H9 (cell line): ENCODE measurements at regions not wholly inside any gene's neighbourhood (a gene's known extent, or its start where the extent isn't known, plus 50 kb on each side); places are given as distances from the start of the nearest gene placed in this dataset.

Experiments
- DNase-seq: peaks from one replicate; pipeline ENCODE4 v3.0.0-alpha.2; 2017
- H2AFZ ChIP-seq: one replicate; pipeline ENCODE4 v1.6.1; 2013; ENCODE audit warnings: mild to moderate bottlenecking, low read length, control low read depth, moderate library complexity
- H2AK5ac ChIP-seq: 2 replicates; pipeline ENCODE4 v1.6.1; 2013; ENCODE audit warnings: low read length, control low read depth, mixed read lengths; ENCODE audit not compliant: insufficient read length
- H2BK120ac ChIP-seq: one replicate; pipeline ENCODE4 v1.6.1; 2013; ENCODE audit warnings: low read depth, mild to moderate bottlenecking, low read length, control low read depth, inconsistent platforms; ENCODE audit not compliant: poor library complexity, severe bottlenecking
- H2BK12ac ChIP-seq: 2 replicates; pipeline ENCODE4 v1.6.1; 2013; ENCODE audit warnings: low read length, control low read depth, mixed read lengths, low read depth; ENCODE audit not compliant: insufficient read length
- H2BK15ac ChIP-seq: 2 replicates; pipeline ENCODE4 v1.6.1; 2013; ENCODE audit warnings: low read depth, low read length, control low read depth
- H2BK20ac ChIP-seq: one replicate; pipeline ENCODE4 v1.6.1; 2013; ENCODE audit warnings: low read depth, mild to moderate bottlenecking, low read length, control low read depth, inconsistent platforms; ENCODE audit not compliant: poor library complexity, severe bottlenecking
- H2BK5ac ChIP-seq: 2 replicates; pipeline ENCODE4 v1.6.1; 2013; ENCODE audit warnings: low read length, control low read depth, mixed read lengths; ENCODE audit not compliant: insufficient read length
- H3K14ac ChIP-seq: 2 replicates; pipeline ENCODE4 v1.6.1; 2013; ENCODE audit warnings: low read length, control low read depth; ENCODE audit not compliant: insufficient read depth
- H3K18ac ChIP-seq: 2 replicates; pipeline ENCODE4 v1.6.1; 2013; ENCODE audit warnings: low read depth, mild to moderate bottlenecking, mixed read lengths, low read length, control low read depth; ENCODE audit not compliant: insufficient read length
- H3K23ac ChIP-seq: 2 replicates; pipeline ENCODE4 v1.6.1; 2013; ENCODE audit warnings: low read length, control low read depth, mixed read lengths, low read depth; ENCODE audit not compliant: insufficient read length
- H3K23me2 ChIP-seq: 2 replicates; pipeline ENCODE4 v1.6.1; 2013; ENCODE audit warnings: low read depth, mild to moderate bottlenecking, mixed read lengths, low read length, control low read depth; ENCODE audit not compliant: insufficient read length, poor library complexity, severe bottlenecking
- H3K27ac ChIP-seq: 2 replicates; pipeline ENCODE4 v1.5.1; 2013; ENCODE audit warnings: low read length, control low read depth, mixed read lengths, low read depth; ENCODE audit not compliant: insufficient read length
- H3K27me3 ChIP-seq: 2 replicates; pipeline ENCODE4 v1.6.1; 2013; ENCODE audit warnings: low read length, control low read depth, inconsistent platforms; ENCODE audit not compliant: insufficient read depth
- H3K4ac ChIP-seq: 2 replicates; pipeline ENCODE4 v1.6.1; 2013; ENCODE audit warnings: low read depth, mild to moderate bottlenecking, control low read depth, inconsistent platforms, low read length, moderate library complexity
- H3K4me1 ChIP-seq: 2 replicates; pipeline ENCODE4 v1.6.1; 2013; ENCODE audit warnings: low read length, control low read depth, inconsistent platforms; ENCODE audit not compliant: insufficient read depth
- H3K4me2 ChIP-seq: 2 replicates; pipeline ENCODE4 v1.6.1; 2013; ENCODE audit warnings: low read length, control low read depth, mixed read lengths; ENCODE audit not compliant: insufficient read length, insufficient read depth
- H3K56ac ChIP-seq: 2 replicates; pipeline ENCODE4 v1.6.1; 2013; ENCODE audit warnings: low read depth, mild to moderate bottlenecking, mixed read lengths, low read length, control low read depth; ENCODE audit not compliant: insufficient read length
- H3K79me1 ChIP-seq: 2 replicates; pipeline ENCODE4 v1.6.1; 2013; ENCODE audit warnings: low read depth, mild to moderate bottlenecking, moderate library complexity, low read length, control low read depth, inconsistent platforms; ENCODE audit not compliant: insufficient read depth, poor library complexity, severe bottlenecking
- H3K79me2 ChIP-seq: 2 replicates; pipeline ENCODE4 v1.6.1; 2013; ENCODE audit warnings: low read length, control low read depth, inconsistent platforms; ENCODE audit not compliant: insufficient read depth
- H3K9ac ChIP-seq: 2 replicates; pipeline ENCODE4 v1.6.1; 2013; ENCODE audit warnings: low read length, control low read depth, mixed read lengths; ENCODE audit not compliant: insufficient read length; ENCODE audit errors: extremely low read depth
- H3K9me3 ChIP-seq: one replicate; pipeline ENCODE4 v1.6.1; 2013; ENCODE audit warnings: low read depth, low read length, inconsistent platforms; ENCODE audit not compliant: control insufficient read depth
- H3T11ph ChIP-seq: one replicate; pipeline ENCODE4 v1.6.1; 2013; ENCODE audit warnings: mild to moderate bottlenecking, low read length, control low read depth, inconsistent platforms
- H4K20me1 ChIP-seq: one replicate; pipeline ENCODE4 v1.6.1; 2013; ENCODE audit not compliant: control insufficient read depth, insufficient read length, insufficient read depth
- H4K5ac ChIP-seq: 2 replicates; pipeline ENCODE4 v1.6.1; 2013; ENCODE audit warnings: low read depth, mild to moderate bottlenecking, mixed read lengths, low read length, control low read depth; ENCODE audit not compliant: insufficient read length
- H4K8ac ChIP-seq: replicated peaks from 2 replicates; pipeline ENCODE4 v1.6.1; 2013; ENCODE audit warnings: low read length, control low read depth, mixed read lengths, low read depth; ENCODE audit not compliant: insufficient read length
- H4K91ac ChIP-seq: 2 replicates; pipeline ENCODE4 v1.6.1; 2013; ENCODE audit warnings: low read depth, mild to moderate bottlenecking, moderate library complexity, mixed read lengths, low read length, control low read depth; ENCODE audit not compliant: insufficient read length
- H3K27ac Mint-ChIP-seq, 3 experiments: 2 replicates in 2 of 3; 3 replicates in 1 of 3; pipeline ENCODE4 v1.8.0; 2020 to 2021; ENCODE audit warnings: mixed read lengths in 3 of 3, mild to moderate bottlenecking in 1 of 3, moderate library complexity in 1 of 3
- H3K27me3 Mint-ChIP-seq: 2 replicates; pipeline ENCODE4 v1.8.0; 2021; ENCODE audit warnings: low read depth, mild to moderate bottlenecking, moderate library complexity, mixed read lengths
- H3K36me3 Mint-ChIP-seq, 3 experiments: 2 replicates in 2 of 3; 3 replicates in 1 of 3; pipeline ENCODE4 v1.8.0; 2020 to 2021; ENCODE audit warnings: low read depth in 3 of 3, mixed read lengths in 3 of 3; ENCODE audit not compliant: insufficient read depth in 1 of 3
- H3K4me1 Mint-ChIP-seq, 2 experiments: 2 replicates each; pipeline ENCODE4 v1.8.0; 2020; ENCODE audit warnings: mixed read lengths in 2 of 2
- H3K4me3 Mint-ChIP-seq, 2 experiments: 2 replicates in 1 of 2; 3 replicates in 1 of 2; pipeline ENCODE4 v1.8.0; 2020 to 2021; ENCODE audit warnings: mild to moderate bottlenecking in 2 of 2, mixed read lengths in 2 of 2, moderate library complexity in 1 of 2
- H3K9me3 Mint-ChIP-seq, 2 experiments: 2 replicates in 1 of 2; 3 replicates in 1 of 2; pipeline ENCODE4 v1.8.0; 2020; ENCODE audit warnings: mild to moderate bottlenecking in 2 of 2, mixed read lengths in 2 of 2, moderate library complexity in 1 of 2
- CTCF ChIP-seq: fragments of 200-600 bp; sonication (generic); conservative IDR thresholded peaks from 3 replicates; pipeline ENCODE4 v1.8.0; 2021; ENCODE audit warnings: antibody characterized with exemption, mild to moderate bottlenecking
- WGBS: extraction: QIAGEN DNeasy Blood & Tissue Kit; methylation state at CpG from one replicate; pipeline ENCODE4 v1.1.7; 2013; ENCODE audit warnings: missing lambda C conversion rate, low lambda C conversion rate, mixed read lengths; ENCODE audit not compliant: insufficient read length; ENCODE audit errors: extremely low coverage; 5-methylcytosine and 5-hydroxymethylcytosine counted together

- no peak overlapping the region for H2AK5ac ChIP-seq
- Mint-ChIP-seq H3K27ac (no peak overlapping the region), H3K4me3 (no peak overlapping the region), H3K36me3 (peaks cover 0 to 4% (median 0%) of the 10 kb centered on the region in 3 experiments; a peak in 3 of 7 replicates), H3K4me1 (peaks cover 26 to 55% of the 10 kb centered on the region in 2 experiments), H3K27me3 (no peaks in the 10 kb centered on the region; the same call in 1 of the 2 replicates), H3K9me3 (peaks cover 4% of the 10 kb centered on the region in 2 experiments; a peak in 3 of 5 replicates)
- no peak overlapping the region for H4K91ac ChIP-seq
- H3K79me1 ChIP-seq: no peaks in the 10 kb centered on the region
- no peaks in the 10 kb centered on the region for H3K27me3 ChIP-seq
- no peak overlapping the region for H4K5ac ChIP-seq
- H4K20me1 ChIP-seq: no peaks in the 10 kb centered on the region
- H3K9me3 ChIP-seq: no peaks in the 10 kb centered on the region
- H2AFZ ChIP-seq: no peak overlapping the region
- H2BK20ac ChIP-seq: no peak overlapping the region
- H3K4ac ChIP-seq: no peak overlapping the region
- H2BK5ac ChIP-seq: no peak overlapping the region
- no peak overlapping the region for H3K9ac ChIP-seq
- no peak for DNase-seq
- no peak overlapping the region for H2BK12ac ChIP-seq
- H3K23me2 ChIP-seq: no peaks in the 10 kb centered on the region
- H2BK120ac ChIP-seq: no peak overlapping the region
- no peak overlapping the region for H3K4me2 ChIP-seq
- no CpG with 5 or more reads among the region's 7 CpGs for WGBS
- no peaks in the 10 kb centered on the region for H3K4me1 ChIP-seq
- no peak overlapping the region for H3T11ph ChIP-seq
- no peak overlapping the region for H3K18ac ChIP-seq
- H3K27ac ChIP-seq: no peak overlapping the region
- no peaks in the 10 kb centered on the region for H3K79me2 ChIP-seq
- H3K14ac ChIP-seq: no peak overlapping the region
- TF ChIP-seq CTCF: no peak
- no peak overlapping the region for H3K23ac ChIP-seq
- H3K56ac ChIP-seq: no peak overlapping the region
- no peak overlapping the region for H4K8ac ChIP-seq
- H2BK15ac ChIP-seq: no peak overlapping the region
Measured at GRCh38 chr15:69524814-69525213, 72.2 kb downstream of the RPLP1 start.
